HCT116 (cell line): ENCODE measurements at regions not wholly inside any gene's neighbourhood (a gene's known extent, or its start where the extent isn't known, plus 50 kb on each side); places are given as distances from the start of the nearest gene placed in this dataset.

Source experiments
- ELF1 ChIP-seq: IDR thresholded peaks from 2 replicates; pipeline ENCODE4 v1.6.1; 2012; ENCODE audit warnings: low read depth, borderline replicate concordance
- EZH2 ChIP-seq: fragments of 200-600 bp; sonication (generic); IDR thresholded peaks from 2 replicates; pipeline ENCODE4 v1.6.1; 2017; ENCODE audit warnings: antibody characterized with exemption, mixed run types
- JUND ChIP-seq: IDR thresholded peaks from 2 replicates; pipeline ENCODE4 v1.6.1; 2012
- POLR2A ChIP-seq: IDR thresholded peaks from 2 replicates; pipeline ENCODE4 v1.7.0; 2011; ENCODE audit warnings: borderline replicate concordance; ENCODE audit not compliant: insufficient read depth, insufficient read length; ENCODE audit errors: extremely low read depth
- POLR2AphosphoS5 ChIP-seq: IDR thresholded peaks from 2 replicates; pipeline ENCODE4 v1.6.1; 2011; ENCODE audit warnings: mild to moderate bottlenecking, low read depth, low read length, moderate library complexity
- RAD21 ChIP-seq: IDR thresholded peaks from 2 replicates; pipeline ENCODE4 v1.6.1; 2012; ENCODE audit warnings: low read depth, mild to moderate bottlenecking
- TF ChIP-seq, protein P1 (sequence below), 3 experiments: fragments of 200-600 bp in 1 of 3; sonication (generic) in 1 of 3; IDR thresholded peaks in 2 of 3; conservative IDR thresholded peaks in 1 of 3; 2 replicates each; pipeline ENCODE4 v1.5.1; 2012 to 2017; ENCODE audit warnings: low read depth in 2 of 3, low read length in 2 of 3, antibody characterized with exemption in 1 of 3, borderline replicate concordance in 1 of 3, control low read depth in 1 of 3, mild to moderate bottlenecking in 1 of 3, mixed read lengths in 1 of 3, mixed run types in 1 of 3, moderate library complexity in 1 of 3; ENCODE audit not compliant: insufficient read depth in 1 of 3
- TF ChIP-seq, protein P2 (sequence below): IDR thresholded peaks from 2 replicates; pipeline ENCODE4 v1.6.1; 2012; ENCODE audit warnings: low read depth

DNA sequence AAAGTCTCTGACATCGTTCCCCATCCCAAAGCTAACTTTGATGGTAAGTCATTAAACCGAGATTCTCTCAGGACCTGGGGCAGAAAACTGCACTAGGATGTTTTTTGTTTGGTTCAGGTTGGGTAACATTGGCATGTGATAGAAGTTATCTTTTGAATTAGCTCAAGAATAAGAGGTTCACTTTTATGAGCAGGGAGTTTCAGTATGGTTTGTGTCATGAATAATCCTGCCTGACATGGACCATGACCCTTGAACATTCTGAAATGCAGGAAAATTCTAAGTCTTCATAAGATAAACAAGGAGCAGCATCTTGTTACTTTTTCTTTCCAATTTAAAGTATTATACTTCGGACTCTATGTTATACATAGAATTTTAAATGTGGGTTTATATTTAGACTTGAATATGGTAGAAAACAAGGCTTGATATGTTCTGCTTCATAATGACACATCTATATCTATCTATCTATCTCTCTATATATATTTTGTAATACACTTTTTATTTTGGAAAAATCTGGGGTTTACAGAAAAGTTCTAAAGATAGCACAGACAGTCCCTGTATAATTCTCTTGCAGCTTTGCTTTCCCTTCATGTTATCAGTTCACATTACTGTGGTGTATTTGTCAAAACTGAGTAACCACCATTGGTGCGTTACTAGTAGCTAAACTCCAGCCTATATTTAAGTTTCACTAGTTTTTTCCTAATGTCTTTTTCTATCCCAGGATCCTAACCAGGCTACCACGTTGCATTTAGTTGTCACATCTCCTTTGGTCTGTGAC lies 102.7 kb upstream of the TAF11L2 start:
- TF ChIP-seq RAD21 (no peak), POLR2A (no peak), JUND (no peak), EZH2 (no peak), POLR2AphosphoS5 (no peak), ELF1 (no peak)
- TF ChIP-seq, protein P1, sequence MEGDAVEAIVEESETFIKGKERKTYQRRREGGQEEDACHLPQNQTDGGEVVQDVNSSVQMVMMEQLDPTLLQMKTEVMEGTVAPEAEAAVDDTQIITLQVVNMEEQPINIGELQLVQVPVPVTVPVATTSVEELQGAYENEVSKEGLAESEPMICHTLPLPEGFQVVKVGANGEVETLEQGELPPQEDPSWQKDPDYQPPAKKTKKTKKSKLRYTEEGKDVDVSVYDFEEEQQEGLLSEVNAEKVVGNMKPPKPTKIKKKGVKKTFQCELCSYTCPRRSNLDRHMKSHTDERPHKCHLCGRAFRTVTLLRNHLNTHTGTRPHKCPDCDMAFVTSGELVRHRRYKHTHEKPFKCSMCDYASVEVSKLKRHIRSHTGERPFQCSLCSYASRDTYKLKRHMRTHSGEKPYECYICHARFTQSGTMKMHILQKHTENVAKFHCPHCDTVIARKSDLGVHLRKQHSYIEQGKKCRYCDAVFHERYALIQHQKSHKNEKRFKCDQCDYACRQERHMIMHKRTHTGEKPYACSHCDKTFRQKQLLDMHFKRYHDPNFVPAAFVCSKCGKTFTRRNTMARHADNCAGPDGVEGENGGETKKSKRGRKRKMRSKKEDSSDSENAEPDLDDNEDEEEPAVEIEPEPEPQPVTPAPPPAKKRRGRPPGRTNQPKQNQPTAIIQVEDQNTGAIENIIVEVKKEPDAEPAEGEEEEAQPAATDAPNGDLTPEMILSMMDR (IDR thresholded peaks at IDR 0.05 in 2 of 3, conservative IDR thresholded peaks at IDR 0.05 in 1 of 3; ENCODE audit: borderline replicate concordance in 1 of 3, insufficient read depth in 1 of 3, low read depth in 2 of 3, low read length in 2 of 3): no peak
- TF ChIP-seq, protein P2, sequence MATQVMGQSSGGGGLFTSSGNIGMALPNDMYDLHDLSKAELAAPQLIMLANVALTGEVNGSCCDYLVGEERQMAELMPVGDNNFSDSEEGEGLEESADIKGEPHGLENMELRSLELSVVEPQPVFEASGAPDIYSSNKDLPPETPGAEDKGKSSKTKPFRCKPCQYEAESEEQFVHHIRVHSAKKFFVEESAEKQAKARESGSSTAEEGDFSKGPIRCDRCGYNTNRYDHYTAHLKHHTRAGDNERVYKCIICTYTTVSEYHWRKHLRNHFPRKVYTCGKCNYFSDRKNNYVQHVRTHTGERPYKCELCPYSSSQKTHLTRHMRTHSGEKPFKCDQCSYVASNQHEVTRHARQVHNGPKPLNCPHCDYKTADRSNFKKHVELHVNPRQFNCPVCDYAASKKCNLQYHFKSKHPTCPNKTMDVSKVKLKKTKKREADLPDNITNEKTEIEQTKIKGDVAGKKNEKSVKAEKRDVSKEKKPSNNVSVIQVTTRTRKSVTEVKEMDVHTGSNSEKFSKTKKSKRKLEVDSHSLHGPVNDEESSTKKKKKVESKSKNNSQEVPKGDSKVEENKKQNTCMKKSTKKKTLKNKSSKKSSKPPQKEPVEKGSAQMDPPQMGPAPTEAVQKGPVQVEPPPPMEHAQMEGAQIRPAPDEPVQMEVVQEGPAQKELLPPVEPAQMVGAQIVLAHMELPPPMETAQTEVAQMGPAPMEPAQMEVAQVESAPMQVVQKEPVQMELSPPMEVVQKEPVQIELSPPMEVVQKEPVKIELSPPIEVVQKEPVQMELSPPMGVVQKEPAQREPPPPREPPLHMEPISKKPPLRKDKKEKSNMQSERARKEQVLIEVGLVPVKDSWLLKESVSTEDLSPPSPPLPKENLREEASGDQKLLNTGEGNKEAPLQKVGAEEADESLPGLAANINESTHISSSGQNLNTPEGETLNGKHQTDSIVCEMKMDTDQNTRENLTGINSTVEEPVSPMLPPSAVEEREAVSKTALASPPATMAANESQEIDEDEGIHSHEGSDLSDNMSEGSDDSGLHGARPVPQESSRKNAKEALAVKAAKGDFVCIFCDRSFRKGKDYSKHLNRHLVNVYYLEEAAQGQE: no peak
